ENCODE measurements at regions not wholly inside any gene's neighbourhood (a gene's known extent, or its start where the extent isn't known, plus 50 kb on each side); places are given as distances from the start of the nearest gene placed in this dataset.

DNA sequence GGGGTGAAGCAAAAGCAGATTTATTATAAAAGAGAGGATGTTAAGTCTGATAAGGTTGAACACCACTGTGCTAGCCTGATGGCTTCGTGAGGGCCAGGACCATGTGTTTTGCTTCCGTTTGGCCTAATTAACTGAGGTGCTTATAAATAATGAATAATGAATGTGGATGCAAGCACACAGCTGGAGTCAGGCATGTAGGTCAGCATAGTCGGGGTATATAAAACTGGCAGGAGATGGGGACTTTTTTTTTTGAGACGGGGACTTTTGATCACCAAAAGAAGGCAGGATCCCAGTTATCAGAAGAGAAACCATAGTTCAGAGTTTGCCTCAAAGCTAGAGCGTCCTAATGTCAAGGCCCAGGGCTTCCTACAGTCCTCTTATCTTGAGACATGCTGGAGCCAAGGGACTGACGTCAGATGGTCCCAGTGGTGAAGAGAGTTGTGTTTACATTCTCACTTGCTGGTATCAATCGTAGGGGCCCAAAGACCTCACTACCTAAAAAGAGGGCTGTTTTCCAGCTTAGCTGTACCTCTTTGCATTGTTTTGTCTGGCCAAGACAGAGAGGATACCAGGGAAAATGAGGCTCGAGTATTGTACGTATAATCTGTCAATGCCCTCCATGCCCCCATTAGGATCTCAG is 50.4 kb downstream of the RTL9 start:
- DNase-seq = no peak

DNA sequence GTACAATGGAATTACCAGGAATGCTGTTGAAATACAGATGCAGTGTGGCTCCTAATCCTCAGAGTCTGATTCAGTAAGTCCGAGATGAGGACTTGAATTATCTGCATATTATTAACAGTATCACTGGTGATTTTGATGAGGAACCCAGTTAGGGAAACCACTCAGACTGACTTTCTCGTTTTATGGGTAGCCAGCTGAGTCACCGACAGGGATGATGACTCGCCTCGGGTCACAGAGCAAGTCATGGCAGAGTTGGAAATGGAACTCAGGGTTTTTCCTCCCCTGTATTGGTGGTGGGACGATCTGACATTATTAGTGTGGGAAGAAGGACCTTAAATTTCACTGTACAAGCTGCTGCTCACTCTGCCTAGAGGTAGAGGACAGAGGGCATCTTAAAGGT is 51.3 kb downstream of the RTL9 start:
- no peak for DNase-seq

DNA sequence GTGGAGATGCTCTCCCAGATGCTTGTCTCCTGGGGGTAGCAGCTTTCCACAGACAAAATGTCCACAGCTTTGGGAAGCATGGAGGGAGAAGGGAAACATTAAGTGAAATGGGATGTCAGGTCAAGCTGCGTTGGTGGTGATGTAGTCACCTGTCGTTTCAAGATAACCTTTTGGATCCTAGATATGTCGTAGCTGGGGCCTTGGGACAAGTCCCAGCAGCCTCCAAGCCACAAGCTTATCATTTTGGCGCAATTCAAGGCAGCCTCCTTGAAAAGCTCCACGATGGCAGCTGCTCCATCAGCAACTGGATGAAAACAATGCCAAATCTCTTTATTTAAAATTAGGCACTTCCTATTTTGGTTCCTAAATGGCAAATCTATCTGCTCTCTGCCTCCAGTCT is 52.0 kb downstream of the RTL9 start:
- no peak for DNase-seq

DNA sequence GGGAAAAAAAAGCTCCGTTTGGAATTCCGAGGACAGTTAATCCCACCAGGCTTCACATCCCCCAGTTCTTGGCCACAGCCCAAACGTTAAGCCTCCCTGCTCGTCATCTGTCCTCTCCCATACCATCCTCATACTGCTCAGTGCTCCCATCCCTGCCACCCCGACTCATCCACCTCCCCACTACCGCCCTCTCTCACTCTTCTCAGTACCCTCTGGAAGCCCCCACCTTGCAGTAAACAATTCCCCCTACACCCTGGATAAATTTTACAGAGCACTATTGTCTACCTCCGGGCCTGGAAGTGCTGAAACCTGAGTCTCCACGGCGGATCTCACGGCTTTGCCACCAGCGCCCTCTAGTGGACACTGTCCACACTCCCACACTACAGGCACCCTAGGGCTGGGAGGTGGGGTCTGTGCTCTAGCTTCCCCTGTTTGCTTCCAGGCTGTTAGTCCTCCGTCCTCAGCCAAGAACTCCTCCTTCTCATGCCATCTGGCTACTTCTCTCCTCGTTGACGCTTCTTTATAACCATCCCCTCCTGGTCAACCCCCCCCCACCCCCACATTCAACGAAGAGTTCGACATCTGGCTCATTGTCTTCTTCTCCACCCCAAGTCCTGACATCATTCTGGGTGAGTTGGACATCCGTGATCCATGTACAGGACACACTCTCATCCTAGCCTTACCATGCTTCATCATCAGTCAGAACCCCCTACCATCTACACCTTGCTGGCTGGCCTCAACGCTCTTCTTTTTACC is 54.5 kb downstream of the RTL9 start:
- peak; percentile 10 for DNase-seq

DNA sequence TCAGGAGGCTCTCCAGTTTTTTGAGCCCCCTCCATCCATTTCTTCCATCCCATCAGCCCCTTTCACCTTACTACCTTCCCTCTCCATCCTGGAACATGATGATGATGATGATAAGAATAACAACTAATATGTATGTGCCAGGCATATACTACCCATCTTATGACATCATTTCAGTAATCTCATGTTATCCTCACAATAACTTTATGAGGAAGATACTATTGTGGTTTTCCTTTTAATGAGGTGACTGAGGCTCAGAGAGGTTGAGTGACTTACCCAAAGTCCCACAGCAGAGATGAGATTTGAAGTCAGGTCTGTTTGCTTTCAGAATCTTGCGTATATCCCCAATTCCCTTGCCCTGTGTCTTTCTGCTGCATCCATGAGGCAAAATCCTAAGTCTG is 55.1 kb downstream of the RTL9 start:
- no peak for DNase-seq

DNA sequence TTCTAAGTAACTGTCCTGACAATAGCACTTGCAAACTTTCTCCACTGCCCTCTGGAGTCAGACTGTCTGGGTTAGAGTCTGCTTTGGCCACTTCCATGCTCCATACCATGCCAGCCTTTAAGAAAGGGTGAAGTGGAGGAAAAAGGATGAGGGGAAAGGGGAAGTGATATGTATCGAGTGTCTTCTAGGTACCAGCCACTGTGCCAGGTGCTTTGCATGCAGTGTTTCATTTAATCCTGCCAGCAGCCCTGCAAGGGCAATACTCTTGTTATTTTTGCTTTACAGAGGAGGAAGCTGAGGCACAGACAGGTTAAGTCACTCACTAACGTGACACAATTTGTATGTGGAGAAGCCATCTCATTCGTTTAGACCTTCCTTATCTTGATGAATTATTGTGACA is 55.6 kb downstream of the RTL9 start:
- no peak for DNase-seq

DNA sequence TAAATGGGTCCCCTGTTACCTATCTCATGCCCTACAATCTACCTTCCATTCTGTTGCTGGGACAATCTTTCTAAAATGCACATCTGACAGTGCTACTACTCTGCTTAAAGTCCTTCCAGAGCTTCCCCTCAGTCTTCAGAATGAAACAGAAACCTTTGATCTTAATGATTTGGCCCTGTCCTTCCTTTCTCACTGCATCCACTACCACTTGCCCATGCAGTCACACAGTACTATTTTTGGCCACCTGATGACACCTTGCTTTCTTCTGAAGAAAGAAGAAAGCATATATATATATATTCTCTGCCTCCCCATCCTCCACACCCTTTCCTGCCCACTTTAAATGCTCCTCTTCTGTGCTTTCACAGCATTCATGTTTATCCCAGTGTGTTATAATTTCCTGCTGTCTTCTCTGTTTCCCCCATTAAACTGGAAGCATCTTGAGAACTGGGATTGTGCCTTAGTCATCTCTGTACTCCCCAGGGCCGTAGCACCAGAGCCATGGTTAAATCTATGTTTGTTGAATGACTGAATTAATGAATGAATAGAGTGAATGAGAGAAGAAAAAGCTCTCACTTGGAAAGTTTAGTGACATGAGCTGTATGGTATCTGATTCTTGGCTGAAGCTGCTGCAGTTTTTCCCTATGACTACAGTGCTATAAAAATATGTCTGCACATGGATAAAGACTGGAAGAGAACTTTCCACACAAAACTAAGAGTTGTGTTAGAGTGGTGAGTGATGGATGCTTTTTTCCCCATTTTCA is 56.2 kb downstream of the RTL9 start:
- DNase-seq = no peak

DNA sequence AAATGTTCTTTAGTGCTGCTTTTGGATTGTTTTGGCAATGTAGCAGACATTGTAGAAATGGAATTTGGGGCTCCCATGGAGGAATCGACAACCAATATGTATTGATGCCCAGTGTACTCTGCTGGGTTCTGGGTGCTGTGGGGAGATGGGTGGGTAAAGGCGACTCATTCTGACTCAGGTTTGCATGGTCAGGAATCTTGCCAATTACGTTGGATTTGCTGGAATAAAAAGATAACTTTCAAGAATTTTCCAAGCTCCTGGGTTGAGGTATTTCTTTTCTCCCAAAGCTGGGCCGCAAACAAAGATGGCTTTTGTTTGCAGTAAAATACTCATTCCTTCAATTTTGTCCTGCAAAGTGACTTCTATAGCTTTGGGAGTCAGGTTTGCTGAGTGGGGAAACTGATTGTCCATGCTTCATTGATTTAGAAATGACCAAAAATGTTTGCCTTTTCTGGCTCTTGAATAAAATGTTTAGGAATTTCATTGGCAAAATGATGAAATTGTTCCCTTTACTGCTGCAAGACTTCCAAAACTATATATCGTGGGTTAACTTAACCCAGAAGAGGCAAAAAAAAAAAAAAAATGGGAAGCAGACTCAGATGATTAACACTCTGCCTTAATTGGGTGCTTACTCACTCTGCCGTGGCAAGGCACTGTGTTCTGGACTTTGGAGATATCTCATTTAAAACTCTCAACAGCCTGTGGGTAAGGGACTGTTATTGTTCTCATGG is 57.0 kb downstream of the RTL9 start:
- no peak for DNase-seq

DNA sequence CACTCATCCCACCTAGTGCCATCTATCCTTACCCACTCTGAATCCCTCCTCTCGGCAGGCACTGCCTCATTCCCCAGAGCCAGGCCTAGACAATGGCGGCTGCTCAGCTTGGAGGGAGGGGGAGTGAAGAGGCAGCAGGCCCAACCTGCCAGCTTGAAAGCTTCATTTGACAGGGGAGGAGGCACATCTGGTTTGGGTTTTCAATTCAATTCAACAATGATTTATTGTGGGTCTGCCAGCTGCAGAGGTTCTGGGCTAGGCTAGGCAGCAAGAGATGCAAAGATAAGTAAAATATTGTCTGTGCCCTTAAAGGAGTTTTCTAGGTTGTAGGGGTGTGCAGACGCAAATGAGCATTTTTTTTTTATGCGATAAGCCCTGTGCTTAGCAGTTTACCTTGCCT is 58.5 kb downstream of the RTL9 start:
- DNase-seq = no peak

DNA sequence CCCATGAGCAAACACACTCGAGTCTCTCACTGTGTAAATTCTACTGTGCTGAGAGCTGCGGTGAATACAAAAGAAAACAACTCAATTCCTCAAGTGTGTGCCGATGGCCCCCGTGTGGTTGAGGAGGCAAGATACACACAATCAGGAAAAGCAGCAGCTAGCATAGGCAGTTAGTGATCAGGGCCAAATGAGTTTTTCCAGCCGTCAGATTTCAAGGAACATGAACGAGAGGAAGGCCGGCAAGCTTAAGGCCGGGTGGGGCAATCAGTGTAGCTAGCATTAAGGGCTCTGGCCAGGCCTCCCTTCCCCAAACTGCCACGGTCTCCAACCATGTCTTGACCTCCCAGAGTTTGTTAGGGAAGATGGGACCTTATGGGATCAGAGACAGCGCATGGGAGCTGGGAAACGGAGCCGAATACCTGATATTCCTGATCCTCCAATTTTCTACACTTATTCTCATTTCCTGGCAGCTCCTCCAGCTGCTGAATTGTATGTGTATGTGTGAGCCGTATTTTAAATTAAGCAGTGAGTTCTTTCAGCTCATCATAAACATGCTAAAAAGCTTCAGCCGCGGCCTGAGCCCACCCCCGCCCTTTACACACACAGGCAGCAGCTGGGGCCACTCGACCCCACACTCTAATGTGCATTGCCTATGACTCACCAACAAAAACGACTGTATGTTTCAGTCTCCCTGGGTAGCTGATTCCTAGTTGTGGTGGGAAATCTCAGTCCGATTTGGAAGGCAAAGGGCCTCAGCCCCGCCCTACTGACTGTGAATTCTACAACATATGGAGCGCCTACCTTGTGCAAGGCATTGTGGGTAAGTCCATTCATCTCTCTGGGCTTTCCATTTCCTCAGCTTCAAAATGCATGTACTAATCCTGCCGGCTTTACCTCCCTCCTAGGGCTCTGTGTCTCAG is 59.9 kb downstream of the RTL9 start:
- DNase-seq = peak; percentile 10

DNA sequence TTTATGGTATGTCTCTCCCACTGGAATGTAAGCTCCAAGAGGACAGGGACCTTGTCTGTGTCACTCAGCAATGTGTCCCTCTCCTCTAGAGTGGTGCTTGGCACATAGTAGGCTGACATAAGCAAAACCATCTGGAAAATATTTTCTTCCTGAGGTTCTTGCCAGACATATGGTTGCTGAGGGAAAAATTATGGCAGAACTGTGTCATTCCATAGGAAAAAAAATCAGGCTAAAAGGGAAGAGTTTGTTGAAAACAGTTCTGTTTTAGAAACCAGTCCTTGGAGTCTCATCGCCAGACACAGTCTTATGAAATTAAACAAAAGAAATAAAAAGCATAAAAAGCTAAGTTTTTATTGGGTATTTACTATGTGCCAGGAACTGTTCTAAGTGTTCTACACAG is 60.9 kb downstream of the RTL9 start:
- DNase-seq = no peak

DNA sequence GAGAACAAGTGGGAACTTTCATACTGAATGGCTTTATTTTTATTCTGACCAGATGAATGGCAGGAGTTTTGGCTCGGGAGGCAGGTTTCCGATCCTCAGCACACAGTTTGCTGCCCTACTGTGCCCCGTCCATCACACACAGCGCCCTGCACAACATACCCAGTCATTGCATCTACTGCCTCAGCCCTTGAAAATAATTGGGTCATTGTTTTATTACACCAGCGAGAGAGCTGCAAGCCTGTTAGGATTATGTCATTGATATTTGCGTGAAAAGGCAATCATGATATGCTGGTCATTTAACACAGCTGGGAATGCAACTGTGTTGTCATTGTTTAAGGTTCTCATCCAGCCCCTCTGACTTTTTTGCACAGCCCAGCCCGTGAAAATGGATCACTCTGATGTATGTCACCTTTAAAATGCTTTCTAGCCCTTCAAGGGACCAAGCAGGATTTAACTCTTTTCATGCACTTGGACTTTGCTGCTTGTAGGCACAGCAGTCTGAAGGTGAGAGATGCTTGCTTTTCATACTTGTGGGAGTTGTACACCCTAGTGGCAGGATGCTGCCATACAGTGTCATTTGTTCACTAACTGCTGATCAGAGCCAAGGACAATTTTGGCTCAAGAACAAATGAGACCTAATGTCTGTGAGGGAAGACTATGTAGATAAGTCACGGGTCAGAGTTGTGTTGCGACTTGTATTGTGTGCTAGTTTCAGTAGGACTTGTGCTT is 62.3 kb downstream of the RTL9 start:
- peak; percentile 14 for DNase-seq

DNA sequence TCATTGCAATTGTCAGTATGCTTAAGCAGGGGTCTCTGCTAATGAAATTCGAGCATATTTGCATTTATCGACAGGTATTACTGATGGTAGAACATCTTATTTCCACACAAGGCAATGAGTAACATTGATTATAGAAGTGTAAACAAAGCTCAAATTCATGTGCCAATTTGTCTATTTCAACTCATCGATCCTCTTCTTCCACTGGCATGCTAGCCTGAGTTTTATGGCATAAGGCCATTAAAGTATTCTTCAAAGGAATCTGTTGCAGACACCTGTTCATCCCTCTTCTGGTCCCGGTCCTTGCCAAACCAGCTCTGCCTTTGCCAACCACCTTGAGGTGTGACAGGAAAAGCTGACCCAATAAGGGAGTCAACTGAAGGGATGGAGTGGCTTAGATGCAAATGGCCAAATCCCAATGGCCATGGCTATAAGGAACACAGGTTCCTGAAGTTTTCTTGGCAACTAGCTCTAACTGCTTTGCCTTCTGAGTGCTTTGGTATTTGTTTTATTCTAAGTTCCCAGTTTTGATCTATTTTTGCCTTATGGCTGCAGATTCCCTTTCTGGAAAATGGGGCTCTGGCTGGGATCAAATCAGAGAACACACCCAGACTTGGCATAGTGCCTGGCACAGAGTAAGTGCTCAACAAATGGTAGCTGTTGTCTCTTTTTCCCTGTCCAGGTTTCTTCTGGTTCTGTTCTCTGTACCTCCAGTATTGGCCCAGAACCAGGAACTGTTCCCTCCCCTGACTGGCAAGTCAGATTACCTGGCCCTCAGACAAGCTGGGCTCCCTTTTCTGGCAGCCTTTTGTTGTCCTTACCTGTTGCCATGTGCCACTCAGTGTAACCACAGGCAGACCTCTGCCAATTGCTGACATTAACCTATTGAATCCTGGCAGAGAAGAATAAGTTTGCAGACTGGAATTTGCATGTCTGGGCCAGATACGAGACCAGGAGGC is 63.1 kb downstream of the RTL9 start:
- DNase-seq = no peak

DNA sequence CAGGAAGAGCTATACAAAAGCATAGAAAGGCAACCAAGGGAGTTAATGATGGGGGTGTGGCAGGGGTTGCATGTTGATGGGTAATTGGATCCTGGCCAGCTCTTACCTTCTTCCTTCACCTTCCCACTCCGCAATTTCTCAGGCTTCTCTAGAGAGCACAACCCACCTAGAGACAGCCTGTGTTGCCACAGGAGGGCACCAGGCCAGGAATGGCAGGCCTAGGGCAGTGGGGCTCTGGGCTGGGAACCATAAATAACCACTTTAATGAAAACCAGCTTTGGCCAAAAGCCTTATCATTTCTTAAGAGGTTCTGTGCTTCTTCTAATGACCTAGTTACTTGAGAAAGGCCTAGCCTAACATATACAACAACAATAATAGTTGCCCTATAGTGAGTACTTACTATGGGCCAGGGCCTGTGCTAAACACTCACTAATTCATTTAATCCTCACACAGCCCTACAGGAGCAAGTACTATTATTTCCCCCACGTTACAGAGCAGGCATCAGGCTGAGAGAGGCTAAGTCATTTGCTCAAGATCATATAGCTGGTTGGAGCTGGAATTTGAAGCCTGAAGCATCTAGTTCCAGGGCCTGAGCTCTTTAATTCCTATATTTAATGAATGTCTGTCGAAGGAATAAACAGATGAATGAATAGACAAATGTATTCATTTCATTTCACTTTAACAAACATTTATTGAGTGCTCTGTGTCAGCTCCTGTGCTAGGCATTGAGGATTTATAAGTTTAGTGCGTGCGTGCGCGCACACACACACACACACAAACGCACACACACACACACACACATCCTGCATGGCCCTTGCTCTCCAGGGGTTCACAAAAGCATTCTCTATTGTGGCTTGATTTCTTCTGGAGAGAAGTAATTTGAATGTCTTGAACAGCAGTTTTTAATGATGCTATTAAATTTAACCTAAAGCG is 66.8 kb downstream of the RTL9 start:
- no peak for DNase-seq

DNA sequence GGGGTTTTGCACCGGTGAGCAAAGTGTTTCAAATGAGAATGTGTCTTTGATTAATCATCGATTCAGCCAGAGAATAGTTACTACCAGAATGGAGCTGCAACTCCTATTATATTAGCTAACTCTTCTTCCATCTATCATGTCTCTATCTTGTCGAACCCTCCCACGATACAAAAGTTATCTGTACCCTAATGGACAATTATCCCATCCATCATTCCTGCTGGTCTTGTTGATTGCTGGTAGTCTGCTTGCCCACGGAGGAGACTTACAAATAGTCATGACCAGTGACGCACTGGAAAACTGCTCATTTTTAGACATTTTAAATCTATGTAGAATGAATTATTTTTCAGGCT is 67.5 kb downstream of the RTL9 start:
- no peak for DNase-seq

DNA sequence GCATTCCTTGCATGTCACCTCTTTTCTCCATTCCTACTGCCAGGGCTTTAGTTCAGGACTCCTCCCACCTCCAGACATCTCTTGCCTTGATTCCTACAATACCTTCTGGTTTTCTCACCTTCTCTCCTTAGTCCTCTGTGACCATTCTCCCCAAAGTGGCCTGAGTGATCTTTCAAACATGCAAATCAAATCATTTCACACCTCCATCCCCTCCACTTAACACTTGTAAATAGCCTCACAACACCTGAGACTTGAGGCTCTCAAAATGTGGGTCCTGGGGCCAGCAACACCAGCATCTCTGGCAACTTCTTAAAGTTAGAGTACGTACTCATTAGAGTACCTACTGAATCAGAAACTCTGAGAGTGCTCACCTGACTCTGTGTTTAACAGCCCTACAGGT is 68.4 kb downstream of the RTL9 start:
- DNase-seq = no peak

DNA sequence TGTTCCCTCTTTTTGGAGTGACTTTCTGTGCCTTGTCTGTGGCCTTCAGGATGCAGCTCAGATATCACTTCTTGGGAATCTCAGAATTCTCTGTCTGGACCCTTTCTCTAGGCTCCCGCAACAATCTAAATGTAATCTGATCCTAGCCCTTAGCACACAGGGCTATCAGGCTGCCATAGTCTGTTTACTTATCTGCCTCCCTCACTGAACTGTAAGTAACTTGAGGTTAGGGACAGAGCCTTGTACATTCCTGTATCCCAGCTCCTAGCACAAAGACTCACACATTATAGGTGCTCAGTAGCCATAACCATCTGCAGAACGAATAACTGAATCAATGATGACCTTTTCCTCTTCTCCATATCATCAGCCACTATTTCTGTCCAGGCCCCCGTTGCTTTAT is 69.5 kb downstream of the RTL9 start:
- no peak for DNase-seq

DNA sequence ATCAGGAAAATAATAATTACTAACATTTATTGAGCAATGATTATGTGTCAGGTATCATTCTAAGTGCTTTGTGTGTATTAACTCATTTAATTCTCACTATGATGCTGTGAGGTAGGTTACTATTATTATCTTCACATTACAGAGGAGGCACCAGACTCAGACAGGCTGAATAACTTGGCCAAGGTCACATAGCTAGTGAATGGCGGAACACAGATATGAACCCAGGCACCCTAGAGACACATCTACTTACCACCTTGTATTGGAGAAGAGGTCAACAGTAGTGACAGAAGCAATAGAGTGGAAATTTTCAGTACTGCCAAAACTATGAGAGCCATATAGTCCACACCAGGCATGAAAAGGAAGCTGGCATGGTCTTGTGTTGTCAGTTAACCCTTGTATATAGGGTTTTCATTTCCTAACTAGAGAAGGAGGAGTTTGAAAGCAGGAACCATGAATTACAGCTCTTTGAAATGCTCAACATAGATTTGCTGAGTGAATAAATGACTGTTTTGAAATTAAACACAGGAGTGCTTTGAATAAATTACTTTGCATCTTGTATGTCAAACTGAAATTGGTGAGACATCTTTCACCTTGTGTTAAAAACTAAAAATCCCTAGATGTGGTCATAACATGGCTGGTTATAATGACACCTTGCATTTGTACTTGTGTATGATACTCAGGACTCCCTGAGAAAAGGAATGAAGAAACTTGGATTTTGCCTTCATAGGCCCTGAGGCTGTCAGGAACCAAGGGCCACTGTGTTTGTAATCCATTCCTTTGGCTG is 71.8 kb downstream of the RTL9 start:
- DNase-seq = no peak
